Mesothelial cell of epicardium (in vitro differentiated cells): ENCODE measurements at regions not wholly inside any gene's neighbourhood (a gene's known extent, or its start where the extent isn't known, plus 50 kb on each side); places are given as distances from the start of the nearest gene placed in this dataset.

Source experiments
- DNase-seq, 2 experiments: peaks; one replicate each; pipeline ENCODE4 v3.0.0; 2021; ENCODE audit warnings: low spot score in 2 of 2; ENCODE audit not compliant: unreplicated experiment in 2 of 2
- H3K27ac Mint-ChIP-seq: 2 replicates; pipeline ENCODE4 v1.8.0; 2021; ENCODE audit warnings: mixed read lengths
- H3K27me3 Mint-ChIP-seq: 2 replicates; pipeline ENCODE4 v1.8.0; 2021; ENCODE audit warnings: low read depth, mixed read lengths
- H3K36me3 Mint-ChIP-seq: 2 replicates; pipeline ENCODE4 v1.8.0; 2021; ENCODE audit warnings: mixed read lengths
- H3K4me1 Mint-ChIP-seq: 2 replicates; pipeline ENCODE4 v1.8.0; 2021; ENCODE audit warnings: mixed read lengths
- H3K4me3 Mint-ChIP-seq: 2 replicates; pipeline ENCODE4 v1.8.0; 2021; ENCODE audit warnings: mild to moderate bottlenecking, moderate library complexity, mixed read lengths
- H3K9me3 Mint-ChIP-seq: 2 replicates; pipeline ENCODE4 v1.8.0; 2021; ENCODE audit warnings: mixed read lengths
- CTCF ChIP-seq: fragments of 200-600 bp; sonication (generic); IDR thresholded peaks from one replicate; pipeline ENCODE4 v1.5.0; 2021; ENCODE audit warnings: antibody characterized with exemption; ENCODE audit not compliant: unreplicated experiment

DNA sequence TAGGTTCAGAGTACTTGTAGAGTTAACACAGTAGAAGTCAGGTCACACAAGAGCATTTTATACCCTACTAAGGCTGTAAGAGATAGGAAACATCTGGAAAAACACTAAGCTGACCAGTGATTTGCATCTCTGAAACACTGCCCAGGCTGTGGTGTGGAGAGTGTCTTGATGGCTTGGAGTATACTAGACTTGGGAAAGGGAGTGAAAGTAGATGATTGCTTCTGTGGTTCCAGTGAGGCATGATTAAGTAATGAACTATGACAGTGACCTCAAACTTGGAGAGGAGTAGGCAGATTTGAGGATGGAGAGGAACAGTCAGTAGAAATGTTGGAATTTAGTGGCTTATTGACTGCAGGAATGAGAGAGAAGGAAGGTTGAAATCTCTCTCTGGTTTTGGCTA lies 201.2 kb downstream of the FLRT2 start:
- no peak for DNase-seq
- Mint-ChIP-seq H3K9me3 (no peaks in the 10 kb centered on the region), H3K4me1 (peaks cover 8% of the 10 kb centered on the region), H3K4me3 (no peak overlapping the region), H3K27me3 (no peaks in the 10 kb centered on the region), H3K27ac (no peak overlapping the region), H3K36me3 (no peaks in the 10 kb centered on the region)
- no peak for TF ChIP-seq CTCF

DNA sequence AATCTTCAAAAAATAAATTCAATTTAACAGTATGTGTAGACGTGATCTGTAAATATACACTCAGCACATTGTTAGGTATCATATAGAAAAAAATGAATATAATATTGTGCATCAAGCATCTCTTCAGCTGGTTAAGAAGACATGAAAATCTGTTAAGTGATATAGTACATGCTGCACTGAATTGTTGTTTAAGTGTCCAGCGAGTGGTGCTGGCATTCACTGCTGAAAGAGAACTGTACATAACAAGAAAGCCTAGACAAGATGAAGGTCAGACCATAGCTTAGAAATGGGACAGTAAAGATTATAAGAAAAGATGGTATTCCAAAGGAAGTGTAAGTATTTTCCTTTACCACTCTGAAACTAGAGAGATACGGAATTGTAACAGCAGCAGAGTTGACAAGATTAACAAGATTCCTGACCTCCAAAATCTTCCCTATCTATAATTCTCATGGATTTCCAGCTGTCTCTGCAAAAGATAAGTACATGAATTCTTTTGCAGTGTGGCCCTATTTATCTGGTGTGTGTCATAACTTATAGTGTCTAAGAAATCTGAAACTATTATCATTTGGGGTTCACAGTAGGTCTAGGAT lies 198.6 kb downstream of the FLRT2 start:
- Mint-ChIP-seq H3K4me3 (no peak overlapping the region), H3K27ac (no peak overlapping the region), H3K27me3 (no peaks in the 10 kb centered on the region), H3K4me1 (peaks cover 8% of the 10 kb centered on the region), H3K9me3 (no peaks in the 10 kb centered on the region), H3K36me3 (no peaks in the 10 kb centered on the region)
- DNase-seq: no peak
- no peak for TF ChIP-seq CTCF

GRCh38 chr14:85714069-85714468 lies 184.1 kb downstream of the FLRT2 start:
- Mint-ChIP-seq H3K27me3 (no peaks in the 10 kb centered on the region), H3K27ac (no peak overlapping the region), H3K9me3 (peaks cover 24% of the 10 kb centered on the region), H3K4me1 (no peaks in the 10 kb centered on the region), H3K36me3 (peaks cover 3% of the 10 kb centered on the region), H3K4me3 (no peak overlapping the region)
- TF ChIP-seq CTCF: no peak
- DNase-seq: no peak

GRCh38 chr14:85711620-85712019 lies 181.7 kb downstream of the FLRT2 start:
- no peak for DNase-seq
- Mint-ChIP-seq H3K9me3 (peaks cover 6% of the 10 kb centered on the region), H3K4me3 (no peak overlapping the region), H3K36me3 (no peaks in the 10 kb centered on the region), H3K27me3 (no peaks in the 10 kb centered on the region), H3K4me1 (no peaks in the 10 kb centered on the region), H3K27ac (no peak overlapping the region)
- no peak for TF ChIP-seq CTCF
